22Rv1 (cell line): ENCODE measurements at regions not wholly inside any gene's neighbourhood (a gene's known extent, or its start where the extent isn't known, plus 50 kb on each side); places are given as distances from the start of the nearest gene placed in this dataset.

Experiments
- H3K27ac ChIP-seq: fragments of 450-650 bp; 2 replicates; pipeline ENCODE4 v1.5.1; 2017
- ZFX ChIP-seq: fragments of 450-650 bp; IDR thresholded peaks from 2 replicates; pipeline ENCODE4 v1.6.1; 2017; ENCODE audit warnings: antibody characterized with exemption, borderline replicate concordance
- TF ChIP-seq, protein P1 (sequence below): fragments of 450-650 bp; IDR thresholded peaks from 2 replicates; pipeline ENCODE4 v1.5.1; 2017; ENCODE audit warnings: mild to moderate bottlenecking

GRCh38 chr3:110806924-110807323 lies 264.7 kb upstream of the NECTIN3 start:
- no peak overlapping the region for H3K27ac ChIP-seq
- TF ChIP-seq, protein P1, sequence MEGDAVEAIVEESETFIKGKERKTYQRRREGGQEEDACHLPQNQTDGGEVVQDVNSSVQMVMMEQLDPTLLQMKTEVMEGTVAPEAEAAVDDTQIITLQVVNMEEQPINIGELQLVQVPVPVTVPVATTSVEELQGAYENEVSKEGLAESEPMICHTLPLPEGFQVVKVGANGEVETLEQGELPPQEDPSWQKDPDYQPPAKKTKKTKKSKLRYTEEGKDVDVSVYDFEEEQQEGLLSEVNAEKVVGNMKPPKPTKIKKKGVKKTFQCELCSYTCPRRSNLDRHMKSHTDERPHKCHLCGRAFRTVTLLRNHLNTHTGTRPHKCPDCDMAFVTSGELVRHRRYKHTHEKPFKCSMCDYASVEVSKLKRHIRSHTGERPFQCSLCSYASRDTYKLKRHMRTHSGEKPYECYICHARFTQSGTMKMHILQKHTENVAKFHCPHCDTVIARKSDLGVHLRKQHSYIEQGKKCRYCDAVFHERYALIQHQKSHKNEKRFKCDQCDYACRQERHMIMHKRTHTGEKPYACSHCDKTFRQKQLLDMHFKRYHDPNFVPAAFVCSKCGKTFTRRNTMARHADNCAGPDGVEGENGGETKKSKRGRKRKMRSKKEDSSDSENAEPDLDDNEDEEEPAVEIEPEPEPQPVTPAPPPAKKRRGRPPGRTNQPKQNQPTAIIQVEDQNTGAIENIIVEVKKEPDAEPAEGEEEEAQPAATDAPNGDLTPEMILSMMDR = no peak
- TF ChIP-seq ZFX = no peak

DNA sequence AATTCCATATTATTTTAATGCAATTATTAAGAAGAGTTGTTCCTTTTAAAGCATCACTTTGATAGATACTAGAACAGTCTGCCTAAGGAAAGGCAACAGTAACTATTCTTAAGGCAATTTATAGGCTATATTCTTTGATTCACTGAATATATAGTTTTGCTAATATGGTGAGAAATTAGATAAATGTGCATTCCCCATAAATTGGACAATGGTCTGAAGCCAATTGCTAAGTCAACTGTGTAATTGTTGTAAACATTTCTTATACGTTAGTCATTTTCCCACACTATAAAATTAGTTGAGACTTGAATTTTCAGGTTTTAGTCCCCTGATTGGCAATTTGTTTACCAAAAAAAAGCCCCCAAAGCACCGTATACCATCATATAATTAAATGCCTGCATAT lies 263.0 kb upstream of the NECTIN3 start:
- TF ChIP-seq ZFX = no peak
- TF ChIP-seq, protein P1 = no peak

GRCh38 chr3:110810356-110810755 lies 261.3 kb upstream of the NECTIN3 start:
- no peak for TF ChIP-seq ZFX
- TF ChIP-seq, protein P1 = no peak
- no peak overlapping the region for H3K27ac ChIP-seq

More for the DNA sequence above, 263.0 kb upstream of the NECTIN3 start:
- H3K27ac ChIP-seq = no peak overlapping the region

DNA sequence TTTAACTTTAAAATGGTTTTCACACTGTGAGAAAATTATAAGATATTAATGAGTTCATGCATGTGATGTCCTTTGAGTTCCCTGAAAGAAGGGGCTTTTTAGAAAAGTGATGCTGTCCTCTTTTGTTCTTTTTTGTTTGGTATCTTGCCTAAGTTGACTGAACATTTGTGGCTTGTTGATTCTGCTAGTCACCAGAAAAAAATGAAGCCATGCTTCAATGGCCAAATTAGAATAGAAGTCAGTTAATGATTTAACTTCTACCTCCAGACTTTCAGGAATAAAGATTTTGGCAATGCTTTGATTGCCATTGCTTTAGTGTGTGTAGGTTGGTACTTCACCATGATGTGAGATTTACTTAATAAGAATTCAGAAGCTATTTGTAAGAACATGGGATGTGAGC lies 260.6 kb upstream of the NECTIN3 start:
- TF ChIP-seq, protein P1 = no peak
- TF ChIP-seq ZFX = no peak
- no peak overlapping the region for H3K27ac ChIP-seq

DNA sequence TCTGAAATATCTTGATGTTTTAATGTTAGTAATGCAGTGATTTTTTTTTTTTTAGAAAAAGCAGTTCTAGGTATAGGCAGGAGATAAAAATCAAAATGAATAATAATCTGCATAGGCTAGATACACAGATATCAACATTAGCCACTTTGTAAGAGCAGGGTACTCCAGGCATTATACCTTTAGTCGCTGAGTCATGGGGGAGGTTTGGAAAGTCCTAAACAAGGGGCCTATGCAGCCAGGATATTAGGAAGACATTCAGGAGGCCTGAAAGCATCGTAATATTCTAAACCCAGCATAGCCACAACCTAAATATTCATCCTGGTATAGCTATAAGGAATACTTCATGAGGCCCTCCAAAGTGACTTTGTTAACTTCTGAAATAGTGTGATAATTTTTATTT lies 258.1 kb upstream of the NECTIN3 start:
- TF ChIP-seq ZFX = no peak
- TF ChIP-seq, protein P1 = no peak
- no peak overlapping the region for H3K27ac ChIP-seq

GRCh38 chr3:110814170-110815007 lies 257.2 kb upstream of the NECTIN3 start:
- H3K27ac ChIP-seq = no peak overlapping the region
- TF ChIP-seq, protein P1 = no peak
- TF ChIP-seq ZFX = no peak

DNA sequence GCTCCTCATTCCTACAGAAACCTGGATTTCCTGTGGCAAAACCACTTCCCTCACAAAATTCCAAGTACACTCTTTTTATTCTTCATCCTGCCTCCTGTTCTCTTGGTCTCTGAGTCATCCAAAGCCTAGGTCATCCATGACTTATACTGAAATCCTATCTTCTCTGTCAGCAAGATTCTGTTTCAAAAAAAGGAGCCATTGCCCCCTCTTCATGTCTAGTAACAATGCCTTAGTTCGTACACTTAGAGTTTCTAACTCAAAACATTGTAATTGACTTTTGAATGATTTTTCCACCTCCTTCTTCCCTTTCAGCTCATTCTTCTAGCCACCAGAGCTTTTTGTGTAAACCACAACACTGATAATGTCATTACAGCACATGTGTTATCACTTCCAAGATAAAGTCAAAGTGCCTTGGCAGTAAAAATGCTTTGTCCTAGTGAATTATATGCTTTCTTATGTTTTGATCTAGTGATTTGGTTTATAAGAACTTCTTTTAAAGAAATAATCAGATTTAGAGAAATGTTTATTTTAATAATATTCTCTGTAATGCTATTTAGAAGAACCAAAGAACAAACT lies 256.5 kb upstream of the NECTIN3 start:
- H3K27ac ChIP-seq = no peak overlapping the region
- TF ChIP-seq, protein P1 = no peak
- TF ChIP-seq ZFX = no peak
